ENCODE measurements at regions not wholly inside any gene's neighbourhood (a gene's known extent, or its start where the extent isn't known, plus 50 kb on each side); places are given as distances from the start of the nearest gene placed in this dataset.

- TF ChIP-seq POLR2A (IDR thresholded peaks at IDR 0.05) (no peak), CTCF (IDR thresholded peaks at IDR 0.05) (no peak)
Measured at GRCh38 chr2:188865681-188866080, 108.5 kb upstream of the COL3A1 start.
